GM12891 (cell line): ENCODE measurements at regions not wholly inside any gene's neighbourhood (a gene's known extent, or its start where the extent isn't known, plus 50 kb on each side); places are given as distances from the start of the nearest gene placed in this dataset.

Experiments used
- DNase-seq: peaks from one replicate; pipeline ENCODE4 v3.0.0; 2011; ENCODE audit warnings: low spot score; ENCODE audit not compliant: insufficient read length
- FAIRE-seq: peaks from 2 replicates; lab custom pipeline; 2011; peaks lifted over from hg19 to GRCh38; lab: Jason Lieb, UNC
- PAX5 ChIP-seq: IDR thresholded peaks from 2 replicates; pipeline ENCODE4 v1.6.1; 2011; ENCODE audit warnings: low read length, moderate library complexity, mild to moderate bottlenecking; ENCODE audit not compliant: insufficient read depth, severe bottlenecking
- POLR2A ChIP-seq: IDR thresholded peaks from 2 replicates; pipeline ENCODE4 v1.6.1; 2011; ENCODE audit warnings: low read depth, low read length, control low read depth
- POLR2AphosphoS5 ChIP-seq: IDR thresholded peaks from 2 replicates; pipeline ENCODE4 v1.6.1; 2011; ENCODE audit warnings: low read depth, low read length, control low read depth
- POU2F2 ChIP-seq: IDR thresholded peaks from 2 replicates; pipeline ENCODE4 v1.6.1; 2011; ENCODE audit warnings: low read depth, mild to moderate bottlenecking, control low read depth, low read length, moderate library complexity
- SPI1 ChIP-seq: IDR thresholded peaks from 2 replicates; pipeline ENCODE4 v1.6.1; 2011; ENCODE audit warnings: low read depth, low read length, control low read depth
- TAF1 ChIP-seq: IDR thresholded peaks from 2 replicates; pipeline ENCODE4 v1.6.1; 2011; ENCODE audit warnings: low read depth, low read length, control low read depth

GRCh38 chr21:43275421-43276211, 106.8 kb downstream of the CRYAA start:
- DNase-seq, result no peak
- no peak for TF ChIP-seq PAX5
- no peak for TF ChIP-seq SPI1
- TF ChIP-seq POU2F2, result no peak
- TF ChIP-seq POLR2AphosphoS5, result no peak
- TF ChIP-seq TAF1, result no peak
- TF ChIP-seq POLR2A, result no peak
- FAIRE-seq, result no peak

GRCh38 chr21:43274946-43275310, 106.1 kb downstream of the CRYAA start:
- no peak for FAIRE-seq
- no peak for TF ChIP-seq PAX5
- TF ChIP-seq POLR2AphosphoS5, result no peak
- no peak for TF ChIP-seq SPI1
- no peak for TF ChIP-seq POLR2A
- no peak for TF ChIP-seq POU2F2
- no peak for TF ChIP-seq TAF1
- DNase-seq, result no peak

GRCh38 chr21:43274022-43274945, 105.5 kb downstream of the CRYAA start:
- no peak for DNase-seq
- no peak for FAIRE-seq
- TF ChIP-seq TAF1 (no peak), POU2F2 (no peak), POLR2A (no peak), SPI1 (no peak), PAX5 (no peak), POLR2AphosphoS5 (no peak)

GRCh38 chr21:43273708-43274021, 104.9 kb downstream of the CRYAA start:
- no peak for TF ChIP-seq POU2F2
- TF ChIP-seq POLR2A, result no peak
- no peak for TF ChIP-seq PAX5
- no peak for TF ChIP-seq TAF1
- no peak for TF ChIP-seq POLR2AphosphoS5
- no peak for TF ChIP-seq SPI1
- FAIRE-seq (no peak), DNase-seq (no peak)

GRCh38 chr21:43273016-43273707, 104.4 kb downstream of the CRYAA start:
- FAIRE-seq (no peak), DNase-seq (no peak)
- no peak for TF ChIP-seq POU2F2

- FAIRE-seq, result no peak
- DNase-seq, result no peak
- no peak for TF ChIP-seq POLR2A
- no peak for TF ChIP-seq PAX5
- no peak for TF ChIP-seq SPI1
These were observed 103.8 kb downstream of the CRYAA start for GRCh38 chr21:43272591-43272990.

- FAIRE-seq (no peak), DNase-seq (no peak)
- TF ChIP-seq POU2F2 (no peak), TAF1 (no peak), PAX5 (no peak), SPI1 (no peak), POLR2A (no peak), POLR2AphosphoS5 (no peak)
These were observed 102.7 kb downstream of the CRYAA start for GRCh38 chr21:43271452-43272020.

- FAIRE-seq, result no peak
- no peak for DNase-seq
- TF ChIP-seq POLR2A (no peak), PAX5 (no peak), TAF1 (no peak), POU2F2 (no peak), SPI1 (no peak), POLR2AphosphoS5 (no peak)
These were observed 102.0 kb downstream of the CRYAA start for GRCh38 chr21:43270800-43271301.

GRCh38 chr21:43269957-43270705, 101.3 kb downstream of the CRYAA start:
- TF ChIP-seq POLR2A, result no peak
- no peak for TF ChIP-seq POLR2AphosphoS5
- TF ChIP-seq POU2F2, result no peak
- TF ChIP-seq TAF1, result no peak
- no peak for TF ChIP-seq SPI1
- no peak for TF ChIP-seq PAX5
- no peak for FAIRE-seq
- DNase-seq, result no peak
